ENCODE measurements at regions not wholly inside any gene's neighbourhood (a gene's known extent, or its start where the extent isn't known, plus 50 kb on each side); places are given as distances from the start of the nearest gene placed in this dataset.
"Not testable (repeated sequence)": the region's sequence is repeated elsewhere in the genome, so short reads cannot be mapped to it uniquely, and the experiment has no call there.

DNA sequence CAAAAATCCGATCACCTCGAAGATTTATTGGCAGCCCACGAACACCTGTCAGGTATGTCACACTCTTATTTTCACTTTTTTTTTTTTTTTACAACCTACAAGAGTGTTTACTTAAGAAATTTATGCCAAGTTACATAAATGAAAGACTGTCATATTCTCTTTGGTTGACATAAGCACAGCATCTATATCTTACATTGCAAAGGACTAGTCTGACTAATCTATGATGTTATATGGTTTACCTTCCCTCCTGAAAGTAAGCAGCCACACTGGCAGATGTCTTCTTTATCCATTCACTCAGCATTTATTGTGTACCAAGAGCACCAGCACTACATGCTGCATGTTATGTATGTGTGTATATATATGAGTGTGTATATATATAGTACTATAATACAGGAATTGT, 156.3 kb downstream of the CDRT15L2 start:
- no peak for DNase-seq (ENCODE audit: low read depth)

DNA sequence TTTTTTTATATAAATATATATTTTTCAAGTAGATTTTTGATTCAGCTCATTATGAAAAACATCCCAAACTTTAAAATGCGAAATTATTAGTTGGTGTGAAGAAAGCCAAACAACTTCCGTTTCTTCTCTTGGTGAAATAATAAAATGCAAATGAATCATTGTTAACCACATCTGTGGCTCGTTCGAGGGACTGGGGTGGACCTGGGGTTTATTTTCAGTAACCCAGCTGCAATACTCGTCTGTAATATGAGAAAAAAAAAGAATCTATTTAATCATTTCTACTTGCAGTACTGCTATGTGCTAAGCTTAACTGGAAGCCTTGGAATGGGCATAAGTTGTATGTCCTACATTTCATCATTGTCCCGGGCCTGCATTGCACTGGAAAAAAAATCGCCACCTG, 158.1 kb downstream of the CDRT15L2 start:
- not testable (repeated sequence) for DNase-seq (ENCODE audit: low read depth)

DNA sequence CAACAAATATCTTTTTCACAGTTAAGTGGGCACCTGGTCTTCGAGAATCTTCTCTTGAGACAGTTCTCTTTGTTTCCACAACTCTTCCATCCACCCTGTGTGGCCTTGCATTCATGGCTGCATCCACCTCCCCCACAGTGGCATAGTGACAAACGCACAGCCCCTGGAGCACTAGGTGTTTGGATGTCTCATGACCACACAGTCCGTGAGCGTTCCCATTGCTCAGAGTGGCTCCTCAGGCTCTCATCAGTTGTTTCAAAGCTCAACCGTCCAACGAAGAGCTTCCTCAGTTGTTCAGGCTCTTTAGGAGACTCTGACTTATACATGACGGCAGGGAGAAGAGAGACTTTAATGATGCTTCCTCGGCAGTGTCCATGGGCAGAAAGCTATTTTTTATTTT, 191.6 kb downstream of the CDRT15L2 start:
- no peak for DNase-seq (ENCODE audit: low read depth)

DNA sequence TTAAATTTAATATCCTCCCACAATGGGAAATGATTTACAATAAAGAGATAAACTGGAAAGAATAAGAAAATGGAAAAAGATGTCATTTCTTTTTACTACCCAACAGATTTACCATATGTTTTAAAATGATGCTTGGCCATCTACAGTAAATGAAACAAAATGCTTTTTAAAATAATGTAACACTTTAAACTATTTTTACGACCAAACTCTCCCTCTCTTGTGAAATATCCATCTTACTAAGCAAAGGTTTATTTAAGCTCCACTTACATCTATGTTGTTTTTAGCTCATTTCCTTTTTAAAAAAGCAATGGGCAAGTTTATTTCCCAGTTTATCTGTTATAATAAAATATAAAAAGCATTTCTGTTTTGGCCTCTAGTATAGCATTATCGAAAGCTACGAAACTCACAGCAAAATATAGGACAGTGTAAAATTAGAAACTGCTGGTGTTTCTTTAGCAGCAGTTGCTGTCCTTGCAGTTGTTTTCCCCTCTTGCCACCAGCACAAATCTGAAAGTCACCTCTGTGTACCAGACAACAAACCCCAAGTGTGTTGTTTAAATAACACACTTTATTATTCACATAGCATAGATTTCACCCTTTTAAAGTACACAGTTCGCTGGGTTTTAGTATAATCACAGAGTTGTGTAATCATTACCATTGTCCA, 195.1 kb downstream of the CDRT15L2 start:
- no peak for DNase-seq (ENCODE audit: low read depth)

DNA sequence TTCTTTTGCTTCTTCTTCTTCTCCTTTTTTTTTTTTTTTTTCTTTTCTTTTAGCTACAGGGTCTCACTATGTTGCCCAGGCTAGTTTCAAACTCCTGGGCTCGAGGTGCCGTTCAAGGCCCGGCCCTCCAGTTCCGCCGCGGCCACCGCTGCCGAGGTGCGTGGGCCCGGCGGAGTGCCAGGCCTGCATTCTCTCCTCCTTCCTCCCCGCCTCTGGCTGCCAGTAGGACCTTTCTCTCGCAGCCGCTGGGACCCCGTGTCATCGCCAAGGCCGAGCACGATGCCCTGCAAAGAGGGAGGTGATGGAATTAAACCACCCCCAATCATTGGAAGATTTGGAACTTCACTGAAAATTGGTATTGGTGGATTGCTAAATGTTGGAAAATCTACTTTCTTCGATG, 195.8 kb downstream of the CDRT15L2 start:
- no peak for DNase-seq (ENCODE audit: low read depth)

DNA sequence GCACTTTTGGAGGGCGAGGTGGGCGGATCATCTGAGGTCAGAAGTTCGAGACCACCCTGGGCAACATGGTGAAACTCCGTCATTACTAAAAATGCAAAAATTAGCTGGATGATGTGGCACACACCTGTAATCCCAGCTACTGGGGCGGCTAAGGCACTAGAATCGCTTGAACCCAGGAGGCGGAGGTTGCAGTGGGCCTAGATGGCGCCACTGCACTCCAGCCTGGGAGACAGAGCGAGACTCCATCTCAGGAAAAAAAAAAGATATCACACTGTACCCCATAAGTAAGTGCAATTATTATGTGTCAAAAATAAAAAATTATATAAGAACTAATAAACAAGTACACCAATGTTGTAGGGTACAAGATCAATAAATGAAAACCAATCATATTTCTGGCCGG, 200.0 kb downstream of the CDRT15L2 start:
- DNase-seq (ENCODE audit: low read depth) = no peak

DNA sequence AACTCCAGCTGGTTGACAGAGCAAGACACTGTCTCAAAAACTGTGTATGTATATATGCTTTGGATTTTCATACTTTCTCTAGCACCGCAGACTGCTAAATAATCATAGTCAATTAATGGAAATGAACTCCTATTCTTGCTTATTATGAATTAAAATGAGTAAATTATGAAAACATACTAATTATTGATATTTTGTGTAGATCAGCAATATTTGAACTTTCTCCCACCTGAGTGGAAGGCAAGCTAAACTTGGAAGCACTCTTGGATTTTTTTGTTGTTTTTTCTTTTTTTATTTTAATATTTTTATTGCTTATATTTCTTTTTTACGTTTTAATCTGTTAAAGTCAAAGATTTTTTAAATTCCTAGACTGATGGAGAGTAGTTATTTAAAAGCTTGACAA, 201.7 kb downstream of the CDRT15L2 start:
- no peak for DNase-seq (ENCODE audit: low read depth)

DNA sequence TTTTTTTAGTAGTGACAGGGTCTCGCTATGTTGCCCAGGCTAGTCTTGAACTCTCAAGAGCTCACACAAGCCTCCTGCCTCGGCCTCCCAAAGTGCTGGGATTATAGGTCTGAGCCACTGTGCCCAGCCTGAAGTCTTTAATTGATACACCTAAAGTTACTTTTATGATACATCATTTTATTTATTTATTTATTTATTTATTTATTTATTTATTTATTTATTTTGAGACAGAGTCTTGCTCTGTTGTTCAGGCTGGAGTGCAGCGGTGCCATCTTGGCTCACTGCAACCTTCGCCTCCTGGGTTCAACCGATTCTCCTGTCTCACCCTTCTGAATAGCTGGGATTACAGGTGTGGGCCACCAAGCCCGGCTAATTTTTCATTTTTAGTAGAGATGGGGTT, 202.3 kb downstream of the CDRT15L2 start:
- DNase-seq (ENCODE audit: low read depth) = not testable (repeated sequence)

DNA sequence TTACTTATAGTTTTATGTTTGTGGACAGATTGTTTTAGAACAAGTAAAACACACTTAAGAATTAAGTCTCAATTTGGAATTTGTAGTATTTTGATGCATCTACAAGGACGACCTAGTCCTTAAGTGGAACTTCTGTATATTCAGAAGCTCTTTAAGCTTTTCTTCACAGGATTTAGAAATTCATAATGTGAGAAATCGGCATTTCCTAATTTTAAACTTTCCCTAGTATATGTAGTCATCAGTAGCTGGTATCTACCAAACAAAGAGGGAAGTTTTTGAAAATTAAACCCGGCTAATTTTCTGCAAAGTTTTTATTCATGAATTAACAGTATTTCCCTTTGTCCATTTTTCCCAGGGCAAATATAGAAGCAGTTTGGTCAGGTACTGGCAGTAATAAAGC, 203.6 kb downstream of the CDRT15L2 start:
- no peak for DNase-seq (ENCODE audit: low read depth)

DNA sequence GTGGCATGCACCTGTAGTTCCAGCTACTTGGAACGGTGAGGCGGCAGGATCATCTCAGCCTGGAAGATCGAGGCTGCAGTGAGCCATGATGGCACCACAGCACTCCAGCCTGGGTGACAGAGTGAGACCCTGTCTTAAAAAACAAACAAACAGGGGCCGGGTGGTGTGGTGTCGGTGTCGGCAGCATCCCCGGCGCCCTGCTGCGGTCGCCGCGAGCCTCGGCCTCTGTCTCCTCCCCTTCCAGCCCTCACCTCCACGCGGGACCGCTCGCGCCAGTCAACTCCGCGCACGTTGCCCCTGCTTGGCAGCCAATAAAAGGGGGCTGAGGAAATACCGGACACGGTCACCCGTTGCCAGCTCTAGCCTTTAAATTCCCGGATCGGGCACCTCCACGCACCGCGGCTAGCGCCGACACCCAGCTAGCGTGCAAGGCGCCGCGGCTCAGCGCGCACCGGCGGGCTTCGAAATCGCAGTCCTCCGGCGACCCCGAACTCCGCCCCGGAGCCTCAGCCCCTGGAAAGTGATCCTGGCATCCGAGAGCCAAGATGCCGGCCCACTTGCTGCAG, 204.7 kb downstream of the CDRT15L2 start:
- DNase-seq (ENCODE audit: low read depth) = no peak

DNA sequence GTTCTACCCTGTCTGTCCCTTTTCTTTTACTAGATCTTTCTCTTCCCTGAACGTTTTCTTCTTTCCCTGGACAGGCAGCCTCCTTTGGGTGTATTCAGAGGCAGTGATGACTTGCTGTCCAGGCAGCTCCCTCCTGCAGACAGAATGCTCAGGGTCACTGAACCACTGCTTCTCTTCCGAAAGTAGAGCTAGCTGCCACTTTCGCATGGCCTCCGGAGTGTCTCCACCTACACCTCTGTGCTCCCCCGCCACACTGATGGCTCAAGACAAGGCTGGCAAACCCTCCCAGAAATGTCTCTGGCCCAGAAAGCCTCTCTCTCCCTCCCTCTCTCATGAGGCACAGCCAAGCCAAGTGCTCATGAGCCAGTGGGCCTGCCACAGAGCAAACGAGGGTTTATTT, 207.8 kb downstream of the CDRT15L2 start:
- no peak for DNase-seq (ENCODE audit: low read depth)

DNA sequence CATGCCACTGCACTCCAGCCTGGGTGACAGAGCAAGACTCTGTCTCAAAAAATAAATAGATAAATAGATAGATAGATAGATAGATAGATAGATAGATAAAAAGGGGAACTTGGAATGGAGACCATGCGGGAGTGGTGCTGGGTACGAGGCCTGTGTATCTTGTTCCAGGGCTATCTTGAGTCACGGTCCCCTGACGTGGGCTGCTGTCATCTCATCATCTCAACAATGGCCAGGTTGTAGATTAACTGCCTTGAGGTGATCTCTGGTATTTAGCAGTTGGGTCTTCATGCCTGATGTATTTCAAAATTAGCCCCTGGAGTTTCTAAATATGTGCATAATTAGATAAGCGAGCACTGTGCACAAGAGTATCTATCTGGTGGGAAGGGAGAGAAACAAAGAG, 212.1 kb downstream of the CDRT15L2 start:
- DNase-seq (ENCODE audit: low read depth) = no peak

DNA sequence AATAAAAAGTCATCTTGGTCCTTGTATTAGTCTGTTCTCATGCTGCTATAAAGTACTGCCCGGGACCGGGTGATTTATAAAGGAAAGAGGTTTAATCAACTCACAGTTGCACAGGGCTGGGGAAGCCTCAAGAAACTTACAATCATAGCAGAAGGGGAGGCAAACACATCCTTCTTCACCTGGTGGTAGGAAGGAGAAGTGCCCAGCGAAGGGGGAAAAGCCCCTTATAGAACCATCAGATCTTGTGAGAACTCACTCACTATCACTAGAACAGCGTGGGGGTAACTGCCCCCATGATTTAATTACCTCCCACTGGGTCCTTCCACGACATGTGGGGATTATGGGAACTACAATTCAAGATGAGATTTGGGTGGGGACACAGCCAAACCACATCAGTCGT, 215.0 kb downstream of the CDRT15L2 start:
- DNase-seq (ENCODE audit: low read depth) = not testable (repeated sequence)

DNA sequence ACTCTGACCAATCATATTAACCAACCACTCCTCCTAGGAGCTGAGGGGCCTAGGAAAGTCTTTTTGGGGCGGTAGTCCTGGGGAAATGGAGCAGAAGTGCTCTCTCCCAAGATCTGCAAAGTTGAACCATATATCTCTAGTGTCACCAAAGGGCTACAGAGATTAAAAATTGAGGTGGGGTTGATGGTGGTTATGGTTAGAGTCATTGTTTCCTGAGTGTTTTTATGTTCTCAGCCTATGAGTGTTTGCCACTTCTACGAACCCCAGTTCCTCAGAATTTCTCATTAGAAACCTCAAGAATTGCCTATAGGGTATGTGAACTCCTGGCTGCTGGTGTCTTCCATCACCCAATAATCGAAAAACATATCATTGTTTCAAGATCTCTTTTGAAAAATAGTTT, 217.8 kb downstream of the CDRT15L2 start:
- no peak for DNase-seq (ENCODE audit: low read depth)

DNA sequence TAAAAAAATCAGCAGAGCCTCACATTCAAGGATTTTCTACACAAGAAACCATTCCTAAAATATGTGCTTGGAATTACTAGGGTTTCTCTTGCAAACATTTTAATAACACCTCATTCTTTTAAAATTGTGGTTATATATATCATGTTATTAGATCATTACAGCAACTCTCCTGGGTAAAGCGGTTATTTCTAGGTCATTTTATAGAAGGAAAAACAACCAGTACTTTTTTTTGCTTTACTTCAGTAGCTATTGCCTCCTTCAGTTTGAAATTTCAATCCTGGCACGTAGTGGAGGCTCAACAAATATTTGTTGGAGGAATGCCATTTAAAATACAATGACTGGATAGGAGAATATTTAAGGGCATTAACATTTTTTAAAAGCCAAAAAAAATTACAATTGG, 220.6 kb downstream of the CDRT15L2 start:
- no peak for DNase-seq (ENCODE audit: low read depth)

DNA sequence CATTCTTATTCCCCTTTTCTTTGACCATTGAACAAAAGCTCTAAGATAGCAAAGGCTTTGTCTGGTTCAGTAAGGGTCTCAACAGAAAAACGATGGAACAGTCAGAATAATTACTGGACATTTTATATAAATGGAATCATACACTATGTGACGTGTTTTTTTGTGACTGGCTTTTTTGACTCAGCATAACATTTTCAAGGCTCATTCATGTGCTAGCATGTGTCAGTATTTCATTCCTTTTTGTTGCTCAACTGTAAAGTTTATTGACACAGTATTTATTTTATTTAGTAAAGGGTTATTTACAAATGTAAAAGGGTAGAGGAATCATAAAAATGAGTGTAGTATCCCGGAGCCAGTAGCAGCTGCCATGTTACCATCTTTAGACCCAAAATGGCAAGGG, 226.2 kb downstream of the CDRT15L2 start:
- DNase-seq (ENCODE audit: low read depth) = no peak

DNA sequence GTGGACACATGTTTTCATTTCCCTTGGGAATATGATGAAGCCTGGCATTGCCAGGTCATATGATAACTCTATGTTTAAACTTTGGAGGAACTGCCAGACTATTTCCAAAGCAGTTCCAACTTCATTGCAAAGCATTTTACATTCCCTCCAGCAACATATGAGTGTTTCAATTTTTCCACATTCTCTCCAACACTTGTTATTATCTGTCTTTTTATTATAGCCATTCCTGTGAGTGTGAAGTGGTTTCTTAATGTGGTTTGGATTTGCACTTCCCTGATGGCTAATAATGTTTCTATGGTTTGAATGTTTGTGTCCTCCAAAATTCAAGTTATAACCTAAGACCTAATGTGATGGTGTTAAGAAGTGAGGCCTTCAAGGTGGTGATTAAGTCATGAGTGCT, 228.0 kb downstream of the CDRT15L2 start:
- not testable (repeated sequence) for DNase-seq (ENCODE audit: low read depth)

DNA sequence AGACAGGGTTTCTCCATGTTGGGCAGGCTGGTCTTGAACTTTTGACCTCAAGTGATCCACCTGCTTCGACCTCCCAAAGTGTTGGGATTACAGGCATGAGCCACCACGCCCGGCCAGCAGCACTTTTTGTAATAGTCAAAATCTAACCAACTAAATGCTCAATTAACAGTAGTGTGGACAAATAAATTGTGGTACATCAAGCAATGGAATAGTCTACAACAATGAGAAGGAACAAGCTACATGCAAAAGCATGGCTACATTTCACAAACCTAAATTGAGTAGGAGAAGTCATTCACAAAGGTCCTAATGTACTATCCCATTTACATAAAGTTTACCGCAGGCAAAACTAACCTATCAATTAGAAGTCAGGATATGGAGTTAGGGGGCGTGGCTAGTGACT, 227.4 kb downstream of the USP22 start:
- not testable (repeated sequence) for DNase-seq (ENCODE audit: low read depth)

DNA sequence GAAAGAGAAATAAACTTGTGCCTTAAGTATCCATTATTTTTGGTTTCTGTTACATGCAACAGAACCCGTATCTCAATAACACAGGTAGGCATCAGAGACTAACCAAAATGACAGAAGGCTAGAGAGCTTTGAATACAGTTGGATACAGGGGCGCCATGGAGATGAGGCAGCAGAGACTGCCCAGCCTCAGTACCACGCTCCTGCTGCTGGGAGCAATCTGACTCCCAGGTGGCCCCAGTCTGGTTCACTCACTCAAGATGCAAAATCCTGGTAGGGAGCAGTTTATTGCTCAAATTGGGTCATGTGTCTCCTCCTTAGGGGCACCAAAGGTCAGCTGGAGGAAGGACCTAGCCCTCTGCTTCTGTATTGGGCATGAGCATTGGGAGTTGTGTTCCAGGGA, 218.9 kb downstream of the USP22 start:
- no peak for DNase-seq (ENCODE audit: low read depth)

DNA sequence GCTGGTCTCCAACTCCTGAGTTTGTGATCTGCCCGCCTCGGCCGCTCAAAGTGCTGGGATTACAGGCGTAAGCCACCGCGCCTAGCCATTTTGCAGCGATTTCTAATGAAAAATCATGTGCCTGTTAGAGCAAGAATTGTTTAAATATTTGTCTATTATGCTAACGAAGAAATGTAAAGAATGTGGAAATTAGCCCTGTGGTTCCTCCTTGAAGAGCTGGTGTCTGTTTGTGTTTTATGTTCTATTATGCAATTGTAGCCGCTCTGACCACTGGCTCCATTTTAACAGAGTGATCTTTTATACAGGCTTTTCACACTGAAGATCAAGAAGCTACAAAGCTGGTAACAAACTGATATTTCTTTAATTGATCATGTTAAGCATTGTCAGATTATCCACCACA, 217.3 kb downstream of the USP22 start:
- DNase-seq (ENCODE audit: low read depth) = no peak

DNA sequence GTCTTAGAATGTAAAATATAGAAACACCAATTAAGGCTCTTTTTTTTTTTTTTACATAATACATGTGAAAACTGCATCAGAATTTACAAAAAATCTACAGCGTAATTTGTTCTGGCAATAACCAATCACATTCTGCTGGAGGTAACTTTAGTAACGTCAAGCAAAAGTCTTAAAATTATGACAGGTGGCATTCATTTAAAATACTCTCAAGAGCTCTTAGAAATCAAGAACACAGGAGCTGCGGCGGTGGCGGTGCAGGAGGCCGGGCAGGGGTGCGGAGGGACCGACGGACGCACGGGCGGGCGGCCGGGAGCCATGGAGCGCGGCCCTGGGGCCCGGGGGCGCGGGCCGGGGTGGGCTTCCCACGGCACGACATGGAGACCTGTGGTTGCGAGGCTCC, 202.4 kb downstream of the USP22 start:
- DNase-seq (ENCODE audit: low read depth) = not testable (repeated sequence)

DNA sequence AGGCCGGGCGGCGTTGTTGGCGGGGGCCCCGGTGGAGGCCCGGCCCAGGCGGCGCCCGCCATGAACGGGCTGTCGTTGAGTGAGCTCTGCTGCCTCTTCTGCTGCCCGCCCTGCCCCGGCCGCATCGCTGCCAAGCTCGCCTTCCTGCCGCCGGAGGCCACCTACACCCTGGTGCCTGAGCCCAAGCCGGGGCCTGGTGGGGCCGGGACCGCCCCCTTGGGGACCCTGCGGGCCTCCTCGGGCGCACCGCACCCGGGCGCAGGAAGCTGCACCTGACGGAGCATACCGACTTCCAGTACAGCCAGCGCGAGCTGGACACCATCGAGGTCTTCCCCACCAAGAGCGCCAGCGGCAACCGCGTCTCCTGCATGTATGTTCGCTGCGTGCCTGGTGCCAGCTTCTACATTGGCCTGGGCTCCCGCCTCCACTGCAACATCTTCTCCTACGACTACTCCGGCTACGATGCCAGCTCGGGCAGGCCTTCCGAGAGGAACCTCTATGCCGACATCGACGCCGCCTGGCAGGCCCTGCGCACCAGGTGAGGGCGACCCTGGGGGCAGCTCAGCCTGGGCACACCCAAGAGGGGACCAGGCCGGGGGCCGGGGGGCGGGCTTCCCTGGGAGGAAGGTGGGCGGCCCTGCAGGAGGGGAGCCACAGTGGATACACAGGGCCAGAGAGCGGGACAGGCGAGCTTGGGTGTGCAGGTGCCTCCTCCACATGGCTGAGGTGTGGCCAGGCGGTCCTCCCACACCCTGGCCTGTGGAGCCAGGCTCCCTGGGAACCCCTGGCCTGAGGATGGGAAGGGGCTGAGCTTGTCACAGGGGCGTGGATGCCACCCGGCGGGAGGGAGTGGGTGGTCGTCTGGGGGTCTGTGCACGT, 201.6 kb downstream of the USP22 start:
- not testable (repeated sequence) for DNase-seq (ENCODE audit: low read depth)

DNA sequence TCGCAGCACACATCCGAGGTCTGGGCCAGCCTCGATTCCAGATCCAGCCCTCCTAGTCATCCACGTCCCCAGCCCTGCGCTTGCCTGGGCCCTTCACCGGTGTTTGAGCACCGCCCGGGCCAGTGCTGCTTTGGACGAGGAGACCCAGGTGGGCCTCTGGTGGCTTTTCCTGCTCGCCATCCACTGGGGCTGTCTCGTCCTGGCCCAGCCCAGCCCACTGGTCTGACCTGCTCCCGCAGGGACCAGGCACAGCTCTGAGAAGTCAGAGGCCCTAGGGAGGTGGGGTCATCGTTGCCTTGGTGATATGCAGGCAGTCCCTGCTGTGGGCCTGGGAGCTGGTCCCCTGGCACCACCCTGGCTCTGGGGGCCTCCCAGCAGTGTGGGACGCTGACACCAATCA, 200.8 kb downstream of the USP22 start:
- DNase-seq (ENCODE audit: low read depth) = not testable (repeated sequence)

Data from non-pigmented ciliary epithelial cell (primary cell).